Lower leg skin (tissue), 3 donors: ENCODE measurements at regions not wholly inside any gene's neighbourhood (a gene's known extent, or its start where the extent isn't known, plus 50 kb on each side); places are given as distances from the start of the nearest gene placed in this dataset.

Experiments used
- POLR2A ChIP-seq, 2 donors: fragments of 450-650 bp; IDR thresholded peaks; one replicate each; pipeline ENCODE4 v1.6.1; 2016 to 2017; ENCODE audit warnings: antibody characterized with exemption in 2 of 2, mild to moderate bottlenecking in 1 of 2, moderate library complexity in 1 of 2
- TF ChIP-seq, protein P1 (sequence below), 3 donors: fragments of 450-650 bp; IDR thresholded peaks; one replicate each; pipeline ENCODE4 v1.5.1; 2016; ENCODE audit warnings: antibody characterized with exemption in 3 of 3, mild to moderate bottlenecking in 3 of 3, moderate library complexity in 2 of 3

DNA sequence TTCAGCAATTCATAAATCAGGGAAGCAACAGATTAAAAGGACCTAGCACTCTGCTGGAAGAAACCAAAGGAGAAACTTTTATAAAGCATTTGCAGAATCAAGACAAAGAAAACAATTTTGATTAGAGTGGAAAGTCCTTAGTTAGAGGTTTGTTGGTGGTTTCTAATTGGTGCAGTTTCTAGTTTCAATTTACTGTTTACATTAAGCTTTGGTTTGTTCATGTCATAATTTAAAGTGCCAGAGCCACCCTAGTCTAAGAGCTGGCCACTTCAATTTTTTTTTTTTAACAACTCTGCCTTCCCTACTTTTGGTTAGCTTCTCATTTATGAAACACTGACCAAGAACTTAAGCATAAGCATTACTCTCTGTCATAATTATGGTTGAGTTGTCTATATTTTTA, 1428.2 kb upstream of the GBE1 start:
- TF ChIP-seq, protein P1, sequence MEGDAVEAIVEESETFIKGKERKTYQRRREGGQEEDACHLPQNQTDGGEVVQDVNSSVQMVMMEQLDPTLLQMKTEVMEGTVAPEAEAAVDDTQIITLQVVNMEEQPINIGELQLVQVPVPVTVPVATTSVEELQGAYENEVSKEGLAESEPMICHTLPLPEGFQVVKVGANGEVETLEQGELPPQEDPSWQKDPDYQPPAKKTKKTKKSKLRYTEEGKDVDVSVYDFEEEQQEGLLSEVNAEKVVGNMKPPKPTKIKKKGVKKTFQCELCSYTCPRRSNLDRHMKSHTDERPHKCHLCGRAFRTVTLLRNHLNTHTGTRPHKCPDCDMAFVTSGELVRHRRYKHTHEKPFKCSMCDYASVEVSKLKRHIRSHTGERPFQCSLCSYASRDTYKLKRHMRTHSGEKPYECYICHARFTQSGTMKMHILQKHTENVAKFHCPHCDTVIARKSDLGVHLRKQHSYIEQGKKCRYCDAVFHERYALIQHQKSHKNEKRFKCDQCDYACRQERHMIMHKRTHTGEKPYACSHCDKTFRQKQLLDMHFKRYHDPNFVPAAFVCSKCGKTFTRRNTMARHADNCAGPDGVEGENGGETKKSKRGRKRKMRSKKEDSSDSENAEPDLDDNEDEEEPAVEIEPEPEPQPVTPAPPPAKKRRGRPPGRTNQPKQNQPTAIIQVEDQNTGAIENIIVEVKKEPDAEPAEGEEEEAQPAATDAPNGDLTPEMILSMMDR (IDR thresholded peaks at IDR 0.05), result no peak
- TF ChIP-seq POLR2A (IDR thresholded peaks at IDR 0.05), result no peak
